Stimulated activated naive CD8-positive, alpha-beta T cell treated with anti-CD3 and anti-CD28 coated beads, Interleukin-15, Interleukin-2, amounts not matched to agents 100 ng/mL and 50 ng/mL, for 24 hours (primary cell): ENCODE measurements at regions not wholly inside any gene's neighbourhood (a gene's known extent, or its start where the extent isn't known, plus 50 kb on each side); places are given as distances from the start of the nearest gene placed in this dataset.
"Not testable (repeated sequence)": the region's sequence is repeated elsewhere in the genome, so short reads cannot be mapped to it uniquely, and the experiment has no call there.

Experiments
- H3K27ac Mint-ChIP-seq: one replicate; pipeline ENCODE4 v1.8.0; 2021; ENCODE audit warnings: mild to moderate bottlenecking, mixed read lengths
- H3K27me3 Mint-ChIP-seq: one replicate; pipeline ENCODE4 v1.8.0; 2021; ENCODE audit warnings: mixed read lengths
- H3K36me3 Mint-ChIP-seq: one replicate; pipeline ENCODE4 v1.8.0; 2021; ENCODE audit warnings: low read depth, mixed read lengths
- H3K4me1 Mint-ChIP-seq: one replicate; pipeline ENCODE4 v1.8.0; 2021; ENCODE audit warnings: low read depth, mixed read lengths
- H3K4me3 Mint-ChIP-seq: one replicate; pipeline ENCODE4 v1.8.0; 2021; ENCODE audit warnings: mild to moderate bottlenecking, mixed read lengths
- H3K9me3 Mint-ChIP-seq: one replicate; pipeline ENCODE4 v1.8.0; 2021; ENCODE audit warnings: mixed read lengths

GRCh38 chr13:90869580-90869979, 477.9 kb upstream of the MIR17HG start:
- Mint-ChIP-seq H3K9me3 (no peaks in the 10 kb centered on the region), H3K4me3 (no peak overlapping the region), H3K27ac (no peak overlapping the region), H3K4me1 (no peaks in the 10 kb centered on the region), H3K36me3 (no peaks in the 10 kb centered on the region), H3K27me3 (no peaks in the 10 kb centered on the region)

DNA sequence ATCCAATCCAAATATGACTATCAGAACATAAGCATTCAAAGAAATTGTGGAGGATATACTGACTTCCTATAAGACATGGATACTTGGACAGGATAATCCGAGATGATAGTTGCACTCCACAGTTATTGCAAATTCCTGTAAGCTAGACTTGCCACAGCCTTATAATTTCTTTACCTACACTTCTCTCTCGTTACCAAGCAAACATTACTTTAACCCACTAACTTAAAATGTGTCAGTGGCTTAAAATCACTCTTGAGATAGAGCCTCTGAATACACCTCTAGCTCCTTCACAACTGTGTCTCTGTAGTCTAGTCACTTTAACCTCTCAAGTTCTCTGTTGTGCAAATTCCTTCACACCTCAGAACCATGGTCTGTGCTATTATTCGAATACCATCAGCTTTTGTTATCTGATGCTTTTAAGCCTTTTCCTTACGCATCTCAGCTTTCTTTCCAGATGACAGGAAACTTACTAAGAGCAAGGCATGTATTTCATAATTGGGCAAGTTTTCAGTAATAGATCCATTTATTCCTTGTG, 474.9 kb upstream of the MIR17HG start:
- no peak overlapping the region for H3K4me3 Mint-ChIP-seq
- H3K36me3 Mint-ChIP-seq = no peaks in the 10 kb centered on the region
- H3K27me3 Mint-ChIP-seq = no peaks in the 10 kb centered on the region
- no peaks in the 10 kb centered on the region for H3K9me3 Mint-ChIP-seq
- no peak overlapping the region for H3K27ac Mint-ChIP-seq
- no peaks in the 10 kb centered on the region for H3K4me1 Mint-ChIP-seq

DNA sequence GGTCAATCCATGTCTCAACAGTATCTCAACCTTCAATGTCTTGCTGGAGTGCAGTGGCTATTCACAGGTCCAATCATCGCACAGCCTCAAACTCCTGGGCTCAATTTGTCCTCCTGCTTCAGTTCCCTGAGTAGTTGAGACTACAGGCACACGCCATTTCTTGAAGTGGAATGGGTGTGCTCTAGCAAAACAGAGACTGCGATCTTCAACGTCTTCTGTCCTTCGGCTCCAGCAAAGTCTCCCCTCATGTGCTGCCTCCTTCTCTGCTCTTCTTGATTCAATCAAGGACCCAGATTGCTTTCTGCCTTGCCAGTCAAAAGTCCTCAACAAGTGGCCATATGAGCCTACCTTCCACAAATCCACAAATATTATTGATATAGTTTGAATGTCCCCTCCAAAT, 466.7 kb upstream of the MIR17HG start:
- no peak overlapping the region for H3K4me3 Mint-ChIP-seq
- no peak overlapping the region for H3K27ac Mint-ChIP-seq
- H3K9me3 Mint-ChIP-seq = no peaks in the 10 kb centered on the region
- H3K27me3 Mint-ChIP-seq = no peaks in the 10 kb centered on the region
- H3K36me3 Mint-ChIP-seq = no peaks in the 10 kb centered on the region
- no peaks in the 10 kb centered on the region for H3K4me1 Mint-ChIP-seq

DNA sequence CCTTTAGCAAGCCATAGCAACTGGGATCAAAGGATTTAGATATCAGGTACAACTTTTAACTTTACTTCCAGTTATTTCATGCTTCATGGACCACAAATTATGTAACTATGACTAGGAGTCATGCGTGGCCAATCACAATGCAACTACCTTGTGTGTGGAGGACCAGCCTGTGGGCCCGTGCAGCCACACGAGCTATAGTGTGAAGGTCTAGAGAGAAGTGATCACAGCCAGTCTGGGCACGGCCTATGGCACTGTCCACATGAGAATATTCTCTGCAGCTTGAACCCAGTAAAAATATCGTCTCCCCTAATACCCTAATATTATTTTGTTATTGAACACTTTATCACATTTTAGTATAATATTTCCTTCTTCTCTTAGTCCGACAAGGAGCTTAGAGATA, 464.9 kb upstream of the MIR17HG start:
- Mint-ChIP-seq H3K27me3 (no peaks in the 10 kb centered on the region), H3K27ac (no peak overlapping the region), H3K4me1 (no peaks in the 10 kb centered on the region), H3K36me3 (no peaks in the 10 kb centered on the region), H3K9me3 (no peaks in the 10 kb centered on the region), H3K4me3 (no peak overlapping the region)

- no peaks in the 10 kb centered on the region for H3K27me3 Mint-ChIP-seq
- no peaks in the 10 kb centered on the region for H3K4me1 Mint-ChIP-seq
- H3K9me3 Mint-ChIP-seq = no peaks in the 10 kb centered on the region
- H3K4me3 Mint-ChIP-seq = no peak overlapping the region
- no peaks in the 10 kb centered on the region for H3K36me3 Mint-ChIP-seq
- H3K27ac Mint-ChIP-seq = no peak overlapping the region
Observed at GRCh38 chr13:90883592-90883991, 463.9 kb upstream of the MIR17HG start.

DNA sequence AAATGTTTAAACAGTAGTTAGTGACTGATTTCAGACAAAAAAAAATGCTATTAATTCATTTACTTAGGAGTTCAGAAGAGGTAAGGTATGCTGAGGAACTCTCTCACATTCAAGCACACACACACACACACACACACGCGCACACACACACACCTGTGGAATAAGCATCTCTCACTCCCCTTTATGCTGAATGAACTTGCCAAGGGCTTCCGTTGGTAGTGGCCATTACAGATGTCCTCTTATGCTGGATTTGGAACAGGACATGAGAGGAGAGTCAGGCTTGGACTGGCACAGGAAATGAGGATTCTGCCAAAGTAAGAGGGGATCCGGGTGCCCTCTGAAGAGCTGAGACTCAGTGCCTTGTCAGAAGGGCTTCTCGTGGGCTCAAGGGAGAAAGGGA, 463.4 kb upstream of the MIR17HG start:
- Mint-ChIP-seq H3K4me1 (no peaks in the 10 kb centered on the region), H3K36me3 (no peaks in the 10 kb centered on the region), H3K4me3 (no peak overlapping the region), H3K27me3 (no peaks in the 10 kb centered on the region), H3K27ac (no peak overlapping the region), H3K9me3 (no peaks in the 10 kb centered on the region)

DNA sequence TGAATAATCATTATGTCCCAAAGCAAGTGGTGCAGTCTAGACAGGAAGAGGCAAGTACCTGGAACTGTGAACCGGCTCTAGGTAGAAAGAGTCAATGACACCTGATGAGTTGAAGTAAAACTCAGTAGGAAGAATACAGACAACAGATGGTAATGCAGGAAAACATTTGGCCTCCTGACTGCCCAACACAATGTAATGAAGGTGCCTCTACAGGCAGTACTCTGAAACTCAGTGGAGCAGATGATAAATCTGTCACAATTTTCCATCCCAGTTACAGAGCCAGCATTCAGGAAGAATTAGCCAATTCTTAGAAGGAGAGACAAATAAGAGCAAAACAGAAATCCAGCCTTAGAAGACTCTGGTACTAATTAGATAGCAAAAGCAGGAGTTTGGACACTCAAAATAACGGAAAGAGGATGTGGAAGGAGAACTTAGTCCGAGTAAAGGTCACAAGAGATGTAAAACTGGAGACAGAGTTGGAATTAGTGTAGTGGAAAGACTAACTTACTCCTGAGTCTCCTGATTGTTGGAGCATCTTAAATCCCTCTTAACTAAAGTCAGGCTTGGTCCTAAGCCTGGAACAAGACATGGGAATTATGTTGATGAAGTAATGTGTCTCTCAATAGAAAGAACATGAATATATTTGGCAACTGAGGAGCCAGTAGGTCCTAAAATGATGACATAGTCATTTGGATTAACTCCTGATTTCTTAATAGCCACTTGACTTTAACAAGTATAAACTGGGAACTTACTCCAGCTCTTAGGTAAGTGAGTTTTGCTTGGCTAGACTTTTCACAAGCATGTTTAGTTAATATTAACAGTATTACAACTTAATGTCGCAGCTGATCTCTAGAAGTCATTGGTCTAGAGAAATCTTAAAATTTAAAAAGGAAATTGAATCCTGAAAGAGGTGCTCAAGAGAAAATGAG, 457.3 kb upstream of the MIR17HG start:
- Mint-ChIP-seq H3K9me3 (peaks cover 4% of the 10 kb centered on the region), H3K27me3 (no peaks in the 10 kb centered on the region), H3K27ac (no peak overlapping the region), H3K4me3 (no peak overlapping the region), H3K36me3 (no peaks in the 10 kb centered on the region), H3K4me1 (no peaks in the 10 kb centered on the region)

- no peaks in the 10 kb centered on the region for H3K4me1 Mint-ChIP-seq
Observed at GRCh38 chr13:90891329-90891728, 456.2 kb upstream of the MIR17HG start.

GRCh38 chr13:90893199-90893598, 454.3 kb upstream of the MIR17HG start:
- H3K4me1 Mint-ChIP-seq, H3K4me3 Mint-ChIP-seq, H3K27ac Mint-ChIP-seq, H3K27me3 Mint-ChIP-seq, H3K9me3 Mint-ChIP-seq, H3K36me3 Mint-ChIP-seq: not testable (repeated sequence)

More at GRCh38 chr13:90891329-90891728, 456.2 kb upstream of the MIR17HG start:
- Mint-ChIP-seq H3K27ac (no peak overlapping the region), H3K27me3 (no peaks in the 10 kb centered on the region), H3K4me3 (no peak overlapping the region), H3K9me3 (peaks cover 4% of the 10 kb centered on the region), H3K36me3 (no peaks in the 10 kb centered on the region)

DNA sequence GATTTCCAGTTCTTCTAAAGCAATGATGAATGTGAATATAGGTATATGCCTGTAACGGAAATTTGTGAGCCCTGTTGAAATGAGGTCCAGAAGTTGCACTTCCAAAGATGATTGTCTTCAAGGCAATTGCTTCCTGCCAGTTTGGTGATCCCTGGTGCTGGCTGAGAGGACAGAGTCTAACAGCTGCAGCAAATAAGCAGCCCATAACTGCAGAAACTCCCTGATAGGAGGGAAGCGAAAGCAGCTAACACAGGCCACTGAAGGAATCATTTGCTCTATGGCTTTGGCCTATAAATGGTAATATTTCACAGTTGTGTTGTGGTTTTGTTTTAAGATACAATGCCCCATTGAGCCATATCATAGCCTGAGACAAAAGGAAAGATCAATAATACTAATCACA, 451.5 kb upstream of the MIR17HG start:
- Mint-ChIP-seq H3K4me1 (no peaks in the 10 kb centered on the region), H3K36me3 (no peaks in the 10 kb centered on the region), H3K27me3 (no peaks in the 10 kb centered on the region), H3K27ac (no peak overlapping the region), H3K9me3 (peaks cover 4% of the 10 kb centered on the region), H3K4me3 (no peak overlapping the region)

DNA sequence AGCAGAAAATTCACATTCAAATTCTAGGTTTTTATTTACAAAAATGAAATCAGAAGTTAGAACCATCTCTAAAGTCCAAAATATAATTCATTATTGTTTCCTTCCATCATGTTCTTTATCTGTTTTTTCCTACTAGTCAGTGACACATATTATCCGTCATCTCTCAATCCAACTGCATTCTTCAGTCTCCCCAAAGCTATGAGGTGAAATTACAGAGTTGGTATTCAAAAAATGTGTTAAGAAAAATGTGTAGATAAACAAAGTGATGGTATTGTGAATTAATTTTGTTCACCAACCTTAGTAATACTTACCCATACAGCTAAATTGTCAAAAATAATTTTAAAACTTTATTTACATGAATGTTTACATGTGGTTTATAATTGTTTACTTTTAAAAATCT, 448.7 kb upstream of the MIR17HG start:
- Mint-ChIP-seq H3K4me3 (no peak overlapping the region), H3K27me3 (no peaks in the 10 kb centered on the region), H3K36me3 (no peaks in the 10 kb centered on the region), H3K9me3 (no peaks in the 10 kb centered on the region), H3K4me1 (no peaks in the 10 kb centered on the region), H3K27ac (no peak overlapping the region)

GRCh38 chr13:90899416-90899815, 448.1 kb upstream of the MIR17HG start:
- H3K4me3 Mint-ChIP-seq = no peak overlapping the region
- no peak overlapping the region for H3K27ac Mint-ChIP-seq
- no peaks in the 10 kb centered on the region for H3K4me1 Mint-ChIP-seq
- no peaks in the 10 kb centered on the region for H3K9me3 Mint-ChIP-seq
- H3K27me3 Mint-ChIP-seq = no peaks in the 10 kb centered on the region
- no peaks in the 10 kb centered on the region for H3K36me3 Mint-ChIP-seq

- Mint-ChIP-seq H3K9me3 (peaks cover 6% of the 10 kb centered on the region), H3K4me1 (no peaks in the 10 kb centered on the region), H3K27ac (no peak overlapping the region), H3K27me3 (no peaks in the 10 kb centered on the region), H3K4me3 (no peak overlapping the region), H3K36me3 (no peaks in the 10 kb centered on the region)
Observed at GRCh38 chr13:90902255-90902654, 445.2 kb upstream of the MIR17HG start.

DNA sequence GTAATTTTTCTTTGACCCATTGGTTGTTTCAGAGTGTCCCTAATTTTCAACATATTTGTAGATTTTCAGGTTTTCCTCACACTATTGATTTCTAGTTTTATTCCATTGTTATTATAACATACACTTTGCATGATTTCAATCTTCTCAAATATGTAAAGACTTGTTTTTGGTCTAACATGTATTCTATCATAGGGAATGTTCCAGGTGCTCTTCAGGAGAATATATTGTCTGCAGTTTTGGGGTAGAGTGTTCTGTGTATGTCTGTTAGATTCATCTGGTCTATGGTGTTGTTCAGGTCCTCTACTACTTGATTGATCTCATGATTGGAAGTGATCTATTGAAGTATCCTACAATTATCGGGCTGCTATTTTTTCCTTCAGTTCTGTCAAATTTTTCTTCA, 440.9 kb upstream of the MIR17HG start:
- Mint-ChIP-seq H3K4me1 (no peaks in the 10 kb centered on the region), H3K27me3 (no peaks in the 10 kb centered on the region), H3K9me3 (peaks cover 13% of the 10 kb centered on the region)

GRCh38 chr13:90908792-90909191, 438.7 kb upstream of the MIR17HG start:
- H3K36me3 Mint-ChIP-seq = no peaks in the 10 kb centered on the region
- no peaks in the 10 kb centered on the region for H3K27me3 Mint-ChIP-seq
- no peak overlapping the region for H3K27ac Mint-ChIP-seq
- H3K9me3 Mint-ChIP-seq = peaks cover 13% of the 10 kb centered on the region
- H3K4me3 Mint-ChIP-seq = no peak overlapping the region
- H3K4me1 Mint-ChIP-seq = no peaks in the 10 kb centered on the region

More for the DNA sequence above, 440.9 kb upstream of the MIR17HG start:
- no peak overlapping the region for H3K4me3 Mint-ChIP-seq
- H3K27ac Mint-ChIP-seq = no peak overlapping the region
- no peaks in the 10 kb centered on the region for H3K36me3 Mint-ChIP-seq
